LNCaP clone FGC (cell line): ENCODE measurements at regions not wholly inside any gene's neighbourhood (a gene's known extent, or its start where the extent isn't known, plus 50 kb on each side); places are given as distances from the start of the nearest gene placed in this dataset.

Source experiments
- DNase-seq: peaks from one replicate; pipeline ENCODE4 v3.0.0-alpha.2; 2011; ENCODE audit warnings: low read depth
- H3K4me3 ChIP-seq: 2 replicates; pipeline ENCODE4 v1.5.1; 2011; ENCODE audit warnings: mild to moderate bottlenecking, low read depth, low read length, control low read depth
- TF ChIP-seq, protein P1 (sequence below): IDR thresholded peaks from 2 replicates; pipeline ENCODE4 v1.5.1; 2012; ENCODE audit warnings: mild to moderate bottlenecking; ENCODE audit not compliant: control insufficient read depth, insufficient read depth; ENCODE audit errors: extremely low read depth

DNA sequence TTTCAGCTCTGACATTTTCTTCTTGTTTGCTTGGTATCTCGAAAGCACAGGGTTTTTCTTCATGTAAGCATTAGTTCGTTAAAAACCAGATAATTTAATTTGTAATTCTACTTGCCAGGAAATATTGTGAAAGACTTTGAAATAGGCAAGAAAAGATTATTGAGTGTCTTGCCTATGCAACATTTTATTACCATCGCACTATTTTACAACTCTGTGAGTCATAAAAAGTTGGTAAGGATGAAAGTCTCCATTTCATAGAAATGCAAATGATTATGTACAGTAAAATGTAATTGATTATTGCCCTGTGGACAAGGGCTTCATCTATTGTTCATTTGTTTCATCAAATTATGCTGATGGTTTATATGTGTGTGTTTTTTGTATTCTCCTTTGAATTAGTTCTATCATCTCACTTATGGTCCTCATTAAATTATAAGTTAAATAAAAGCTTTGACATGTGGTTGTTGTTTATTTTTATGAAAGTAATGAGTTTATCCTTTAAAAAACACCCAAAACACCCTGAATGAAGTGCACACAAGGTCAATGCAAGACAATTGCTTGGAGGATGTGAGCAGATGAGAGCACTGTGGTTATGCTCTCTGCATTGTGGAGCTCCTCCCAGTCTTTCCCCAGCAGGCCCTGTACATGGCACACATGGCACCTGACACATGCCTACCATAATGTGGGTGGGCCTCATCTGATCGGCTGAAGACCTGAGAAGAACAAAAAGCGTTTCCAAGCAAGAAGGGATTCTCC lies 230.8 kb downstream of the CXCL12 start:
- TF ChIP-seq, protein P1, sequence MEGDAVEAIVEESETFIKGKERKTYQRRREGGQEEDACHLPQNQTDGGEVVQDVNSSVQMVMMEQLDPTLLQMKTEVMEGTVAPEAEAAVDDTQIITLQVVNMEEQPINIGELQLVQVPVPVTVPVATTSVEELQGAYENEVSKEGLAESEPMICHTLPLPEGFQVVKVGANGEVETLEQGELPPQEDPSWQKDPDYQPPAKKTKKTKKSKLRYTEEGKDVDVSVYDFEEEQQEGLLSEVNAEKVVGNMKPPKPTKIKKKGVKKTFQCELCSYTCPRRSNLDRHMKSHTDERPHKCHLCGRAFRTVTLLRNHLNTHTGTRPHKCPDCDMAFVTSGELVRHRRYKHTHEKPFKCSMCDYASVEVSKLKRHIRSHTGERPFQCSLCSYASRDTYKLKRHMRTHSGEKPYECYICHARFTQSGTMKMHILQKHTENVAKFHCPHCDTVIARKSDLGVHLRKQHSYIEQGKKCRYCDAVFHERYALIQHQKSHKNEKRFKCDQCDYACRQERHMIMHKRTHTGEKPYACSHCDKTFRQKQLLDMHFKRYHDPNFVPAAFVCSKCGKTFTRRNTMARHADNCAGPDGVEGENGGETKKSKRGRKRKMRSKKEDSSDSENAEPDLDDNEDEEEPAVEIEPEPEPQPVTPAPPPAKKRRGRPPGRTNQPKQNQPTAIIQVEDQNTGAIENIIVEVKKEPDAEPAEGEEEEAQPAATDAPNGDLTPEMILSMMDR = no peak
- no peak overlapping the region for H3K4me3 ChIP-seq
- DNase-seq = no peak

DNA sequence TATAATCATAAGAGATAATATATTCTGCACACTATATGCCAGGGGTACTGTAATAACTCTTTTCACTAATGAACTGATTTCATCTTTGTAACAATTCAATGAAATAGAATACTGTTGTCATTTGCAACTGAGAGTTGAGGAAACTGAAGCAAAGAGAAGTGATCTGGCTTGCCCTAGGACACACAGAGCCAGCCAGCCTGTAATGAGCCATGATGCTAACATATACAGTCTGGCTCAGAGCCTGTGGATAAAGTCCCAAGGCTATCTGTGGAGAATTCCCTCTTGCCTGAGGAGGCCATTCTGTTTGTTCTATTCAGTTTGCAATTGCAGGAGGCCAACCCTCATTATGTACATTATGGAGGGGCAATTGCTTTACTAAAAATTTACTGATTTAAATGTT lies 241.3 kb downstream of the CXCL12 start:
- TF ChIP-seq, protein P1 = no peak
- no peak overlapping the region for H3K4me3 ChIP-seq
- DNase-seq = no peak

DNA sequence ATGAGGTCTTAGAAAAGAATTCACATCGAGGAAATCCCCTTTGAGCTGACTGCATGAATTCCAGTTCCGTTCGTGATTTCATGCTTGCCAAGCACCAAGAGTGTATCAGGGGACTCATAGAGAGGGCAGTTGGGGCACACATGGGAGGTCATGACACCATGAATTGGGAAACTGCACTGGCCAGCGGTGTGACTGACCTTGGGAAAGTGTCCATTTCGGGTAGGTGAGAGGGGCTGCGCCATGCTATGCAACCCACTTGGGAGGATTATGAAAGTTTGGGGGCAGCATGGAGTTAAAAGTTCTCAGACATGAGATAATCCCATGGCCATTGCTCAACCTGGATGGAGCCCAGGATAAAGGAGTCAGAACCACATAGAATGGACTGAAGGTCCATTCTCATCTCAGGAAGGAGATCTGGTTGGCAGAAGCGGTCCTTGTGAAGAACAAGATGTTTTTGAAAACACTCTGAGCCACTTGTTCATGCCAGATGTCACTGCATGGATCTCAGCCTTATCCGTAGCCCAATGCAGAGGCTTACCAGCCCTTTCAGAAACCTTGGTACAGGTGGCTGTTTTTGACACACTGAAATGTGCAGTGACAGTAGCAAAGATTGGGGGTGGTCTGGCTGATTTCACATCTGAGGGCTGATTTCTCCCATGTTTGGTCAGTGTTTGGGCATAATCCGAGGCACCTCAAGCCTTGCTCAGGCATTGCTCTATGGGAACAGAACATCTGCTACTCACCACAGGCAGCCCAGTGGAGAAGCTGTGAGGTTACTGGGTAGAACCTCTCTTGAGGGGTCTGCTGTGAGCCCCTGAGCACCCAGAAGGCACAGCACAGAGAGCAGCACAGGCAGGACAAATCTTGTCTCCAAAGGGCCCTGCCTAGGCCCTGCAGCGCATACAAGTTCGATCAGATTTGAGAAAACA lies 252.3 kb downstream of the CXCL12 start:
- no peak for DNase-seq
- no peak overlapping the region for H3K4me3 ChIP-seq
- TF ChIP-seq, protein P1 = no peak

DNA sequence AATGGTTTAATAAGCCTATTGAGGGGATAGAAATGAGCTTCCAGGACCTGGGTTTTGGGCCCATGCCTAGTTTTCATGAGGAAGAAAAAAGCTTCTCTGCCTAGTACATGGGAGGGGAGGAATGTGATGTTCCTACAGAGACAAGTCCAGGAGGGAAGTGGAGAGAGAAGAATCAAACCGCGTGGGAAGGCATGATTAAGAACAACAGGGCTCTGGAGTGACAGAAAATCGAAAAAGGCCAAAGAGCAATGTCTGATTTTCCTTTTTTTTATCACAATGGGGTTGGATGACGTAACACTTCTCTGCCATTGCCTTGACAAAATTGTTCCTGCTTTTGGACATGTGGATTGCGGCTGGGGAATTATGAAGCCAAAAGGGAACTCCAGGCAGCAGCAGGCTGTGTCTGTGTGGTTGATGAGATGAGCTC lies 258.6 kb downstream of the CXCL12 start:
- no peak for DNase-seq
- no peak overlapping the region for H3K4me3 ChIP-seq
- TF ChIP-seq, protein P1 = no peak

DNA sequence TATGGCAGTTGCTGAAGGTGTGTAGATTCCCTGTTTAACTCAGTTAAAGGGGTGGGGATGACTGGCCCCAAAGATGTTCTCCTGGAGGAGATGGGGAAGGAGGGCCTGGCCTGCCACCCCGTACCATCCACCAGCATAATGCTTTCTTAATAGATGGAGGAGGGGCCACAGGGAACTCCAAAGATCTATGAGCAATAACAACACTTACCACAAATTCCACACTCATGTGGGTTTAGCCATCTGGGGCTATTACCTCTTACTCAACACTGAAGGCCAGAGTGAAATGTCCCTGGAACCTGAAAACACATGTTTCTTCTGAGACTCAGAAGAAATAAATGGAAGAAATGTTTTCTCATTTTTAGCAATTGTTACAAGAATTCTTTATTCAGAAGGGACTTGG lies 259.0 kb downstream of the CXCL12 start:
- no peak for DNase-seq
- H3K4me3 ChIP-seq = no peak overlapping the region
- TF ChIP-seq, protein P1 = no peak

DNA sequence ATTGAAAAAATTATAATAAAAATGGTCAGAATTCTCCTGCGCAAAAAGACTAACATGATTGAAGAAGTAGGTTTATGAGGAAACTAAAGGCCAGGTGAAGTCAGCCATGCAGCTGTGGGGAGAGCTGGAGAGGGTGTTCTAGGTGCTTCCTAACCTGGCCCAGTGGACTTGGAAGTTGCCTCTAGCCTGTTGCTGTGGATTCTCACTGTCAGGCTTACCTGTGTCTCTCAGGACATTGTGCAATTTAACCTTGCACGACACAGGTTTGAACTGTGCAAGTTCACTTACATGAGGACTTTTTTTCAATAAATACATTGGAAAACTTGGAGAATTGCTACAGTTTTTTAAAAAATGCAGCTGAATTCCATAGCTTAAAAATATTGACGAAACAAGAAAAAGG lies 266.4 kb downstream of the CXCL12 start:
- no peak for DNase-seq
- TF ChIP-seq, protein P1 = no peak

More for the DNA sequence above, 266.4 kb downstream of the CXCL12 start:
- no peak overlapping the region for H3K4me3 ChIP-seq
